ENCODE measurements at regions not wholly inside any gene's neighbourhood (a gene's known extent, or its start where the extent isn't known, plus 50 kb on each side); places are given as distances from the start of the nearest gene placed in this dataset.

- intact Hi-C loops (cut with DNase I) = no loop called here
Observed at GRCh38 chr14:66000766-66001165, 485.4 kb upstream of the CCDC196 start.

GRCh38 chr14:66001356-66001755, 484.8 kb upstream of the CCDC196 start:
- Histone ChIP-seq H3K9me3 (no peaks in the 10 kb centered on the region), H3K4me1 (peaks cover 0 to 7% of the 10 kb centered on the region in 2 donors), H3K27ac (no peak overlapping the region), H3K4me3 (replicated peaks in 1 of 3) (no peak overlapping the region), H3K36me3 (no peaks in the 10 kb centered on the region), H3K27me3 (no peaks in the 10 kb centered on the region)
- no peak for TF ChIP-seq POLR2A (IDR thresholded peaks at IDR 0.05)
- TF ChIP-seq CTCF (IDR thresholded peaks at IDR 0.05) = no peak
- no peak for DNase-seq
- intact Hi-C loops (cut with DNase I) = no loop called here
- WGBS, 2 donors = 23 to 41% methylated on average over 2 of the region's 2 CpGs

More at GRCh38 chr14:66000766-66001165, 485.4 kb upstream of the CCDC196 start:
- Histone ChIP-seq H3K36me3 (no peaks in the 10 kb centered on the region), H3K4me1 (peaks cover 0 to 7% of the 10 kb centered on the region in 2 donors), H3K9me3 (no peaks in the 10 kb centered on the region), H3K27ac (no peak overlapping the region), H3K27me3 (no peaks in the 10 kb centered on the region), H3K4me3 (replicated peaks in 1 of 3) (no peak overlapping the region)
- 48% methylated on average over 1 of the region's 1 CpG for WGBS, 2 donors
- TF ChIP-seq POLR2A (IDR thresholded peaks at IDR 0.05) (no peak), CTCF (IDR thresholded peaks at IDR 0.05) (no peak)
- no peak for DNase-seq

GRCh38 chr14:66003082-66003730, 483.0 kb upstream of the CCDC196 start:
- Histone ChIP-seq H3K4me3 (replicated peaks in 1 of 3) (no peak overlapping the region), H3K27ac (no peak overlapping the region), H3K9me3 (no peaks in the 10 kb centered on the region), H3K4me1 (peaks cover 0 to 7% of the 10 kb centered on the region in 2 donors), H3K27me3 (no peaks in the 10 kb centered on the region), H3K36me3 (no peaks in the 10 kb centered on the region)
- WGBS, 2 donors = 38 to 45% methylated on average over 10 of the region's 10 CpGs
- intact Hi-C loops (cut with DNase I) = no loop called here
- DNase-seq = peak; percentile 65 to 69
- TF ChIP-seq CTCF (IDR thresholded peaks at IDR 0.05) = no peak
- TF ChIP-seq POLR2A (IDR thresholded peaks at IDR 0.05) = no peak

GRCh38 chr14:66005900-66006434, 480.2 kb upstream of the CCDC196 start:
- no peak for DNase-seq
- WGBS, 2 donors = 66 to 73% methylated on average over 2 of the region's 2 CpGs
- H3K4me1 ChIP-seq = peaks cover 0 to 7% of the 10 kb centered on the region in 2 donors
- no peaks in the 10 kb centered on the region for H3K36me3 ChIP-seq
- intact Hi-C loops (cut with DNase I) = no loop called here
- no peaks in the 10 kb centered on the region for H3K27me3 ChIP-seq
- no peaks in the 10 kb centered on the region for H3K9me3 ChIP-seq
- no peak overlapping the region for H3K27ac ChIP-seq
- no peak overlapping the region for H3K4me3 ChIP-seq (replicated peaks in 1 of 3)
- no peak for TF ChIP-seq CTCF (IDR thresholded peaks at IDR 0.05)
- no peak for TF ChIP-seq POLR2A (IDR thresholded peaks at IDR 0.05)

- TF ChIP-seq CTCF (IDR thresholded peaks at IDR 0.05) (no peak), POLR2A (IDR thresholded peaks at IDR 0.05) (no peak)
- WGBS, 2 donors = 87 to 92% methylated on average over 2 of the region's 2 CpGs
- no peak overlapping the region for H3K27ac ChIP-seq
- H3K4me3 ChIP-seq (replicated peaks in 1 of 3) = no peak overlapping the region
- intact Hi-C loops (cut with DNase I) = no loop called here
- no peaks in the 10 kb centered on the region for H3K9me3 ChIP-seq
- no peak for DNase-seq
- no peaks in the 10 kb centered on the region for H3K36me3 ChIP-seq
- H3K4me1 ChIP-seq = no peaks in the 10 kb centered on the region
- H3K27me3 ChIP-seq = no peaks in the 10 kb centered on the region
Observed at GRCh38 chr14:66008631-66009030, 477.5 kb upstream of the CCDC196 start.

All from thyroid gland (tissue), 4 donors.